ENCODE measurements at regions not wholly inside any gene's neighbourhood (a gene's known extent, or its start where the extent isn't known, plus 50 kb on each side); places are given as distances from the start of the nearest gene placed in this dataset.

DNA sequence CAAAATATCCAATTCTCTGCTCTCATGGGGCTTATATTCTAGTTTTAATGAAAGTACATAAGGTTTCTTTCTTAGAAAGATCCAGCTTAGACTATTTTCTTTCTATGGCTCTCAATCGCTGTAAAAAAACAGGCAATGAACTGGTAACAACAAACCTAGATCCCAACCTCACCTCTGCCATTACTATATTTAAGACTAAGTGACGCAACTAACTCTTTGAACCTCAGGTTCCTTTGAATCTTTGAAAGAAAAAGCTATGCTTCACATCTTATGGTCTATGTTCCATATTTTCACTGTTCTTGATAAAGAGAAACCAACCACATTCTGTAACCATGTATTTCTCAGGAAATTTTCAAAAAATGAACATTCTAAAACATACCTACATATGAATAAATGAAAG, 88.5 kb downstream of the ELAPOR2 start:
- no peak for DNase-seq

DNA sequence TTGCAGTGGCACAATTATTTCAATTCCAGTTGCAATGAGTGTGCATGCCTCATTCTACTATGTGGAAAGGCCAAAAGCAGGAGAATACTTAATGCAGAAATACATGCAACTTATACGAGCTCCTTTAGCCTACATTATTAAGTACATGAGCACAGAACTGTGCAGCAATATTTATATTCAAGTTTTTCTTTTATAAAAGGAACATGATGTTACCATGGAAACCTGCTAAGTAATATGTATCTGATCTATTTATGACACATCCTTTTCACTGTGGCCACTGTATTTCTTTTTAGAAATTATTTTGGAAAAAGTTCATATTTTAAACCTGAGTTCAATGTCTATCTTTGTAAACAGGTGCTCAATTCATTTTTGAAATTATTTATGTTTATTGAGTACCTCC, 88.9 kb downstream of the ELAPOR2 start:
- no peak for DNase-seq

DNA sequence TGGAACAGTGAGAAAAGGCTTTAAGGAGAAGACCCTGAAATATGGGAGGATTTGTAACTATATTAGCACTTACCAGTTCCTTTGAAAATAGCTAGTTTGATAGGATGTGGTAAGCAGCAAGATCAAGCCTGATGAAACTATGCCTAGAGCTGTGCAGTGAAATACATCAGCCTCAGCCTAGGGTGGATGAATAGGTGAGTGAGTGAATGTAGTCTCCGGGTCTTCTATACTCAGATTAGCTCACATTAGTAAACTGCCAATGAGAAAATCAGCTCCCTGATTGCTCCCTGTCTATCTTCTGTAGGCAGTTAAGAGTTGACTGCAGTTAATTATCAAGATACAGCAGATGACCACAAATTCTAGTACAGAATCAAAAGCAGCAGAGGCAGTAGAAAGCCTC, 89.6 kb downstream of the ELAPOR2 start:
- no peak for DNase-seq

DNA sequence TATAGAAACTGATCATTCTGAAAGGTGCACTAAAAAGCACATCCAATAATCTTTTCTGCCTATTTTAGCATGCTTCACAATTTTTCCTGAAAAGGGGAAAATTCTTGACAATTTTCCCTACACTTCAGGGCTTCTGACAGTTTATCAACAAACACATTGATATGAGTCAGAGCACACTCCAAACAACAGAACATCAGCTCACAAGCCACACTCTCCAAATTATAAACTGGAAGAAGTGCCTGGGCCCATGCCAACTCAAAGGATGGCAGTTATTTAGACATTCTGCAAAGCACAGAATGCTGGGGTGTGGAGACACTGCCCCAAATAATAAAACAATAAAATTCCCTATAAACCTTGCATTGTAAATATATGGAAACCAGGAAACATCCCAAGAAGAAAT, 90.8 kb downstream of the ELAPOR2 start:
- no peak for DNase-seq

DNA sequence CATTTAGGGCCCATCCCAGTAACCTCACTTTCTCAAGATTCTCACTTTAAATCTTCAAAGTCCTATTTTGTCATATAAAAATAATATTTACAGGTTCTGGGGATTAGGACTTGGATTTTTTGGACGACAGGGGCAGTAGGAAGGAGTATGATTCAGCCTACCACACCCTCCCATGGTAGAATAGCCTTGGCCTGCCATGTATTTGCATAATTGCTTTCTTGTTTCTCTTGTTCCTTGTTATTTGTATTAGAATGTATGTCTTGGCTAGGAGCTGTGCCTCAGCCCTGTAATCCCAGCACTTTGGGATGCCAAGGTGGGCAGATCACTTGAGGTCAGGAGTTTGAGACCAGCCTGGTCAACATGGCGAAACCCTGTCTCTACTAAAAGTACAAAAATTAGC, 92.5 kb downstream of the ELAPOR2 start:
- DNase-seq: no peak

DNA sequence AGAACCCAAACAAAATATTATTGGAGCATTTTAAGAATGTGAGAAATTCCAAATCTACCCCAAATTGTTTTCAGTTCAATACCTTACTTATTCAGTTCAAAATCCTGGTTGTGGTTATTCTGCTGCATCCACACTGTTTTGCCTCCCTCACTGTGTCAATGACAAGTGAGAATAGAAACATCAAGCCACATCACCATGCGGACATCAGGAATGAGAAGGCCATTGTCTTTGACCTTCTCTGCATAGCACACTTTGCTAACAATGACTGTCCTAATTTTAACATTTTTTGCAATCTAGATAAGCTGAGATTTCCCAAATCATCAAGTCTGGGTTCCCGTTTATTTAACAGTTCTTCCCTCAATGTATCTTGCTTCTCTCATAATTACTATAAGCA, 93.7 kb downstream of the ELAPOR2 start:
- DNase-seq: no peak

DNA sequence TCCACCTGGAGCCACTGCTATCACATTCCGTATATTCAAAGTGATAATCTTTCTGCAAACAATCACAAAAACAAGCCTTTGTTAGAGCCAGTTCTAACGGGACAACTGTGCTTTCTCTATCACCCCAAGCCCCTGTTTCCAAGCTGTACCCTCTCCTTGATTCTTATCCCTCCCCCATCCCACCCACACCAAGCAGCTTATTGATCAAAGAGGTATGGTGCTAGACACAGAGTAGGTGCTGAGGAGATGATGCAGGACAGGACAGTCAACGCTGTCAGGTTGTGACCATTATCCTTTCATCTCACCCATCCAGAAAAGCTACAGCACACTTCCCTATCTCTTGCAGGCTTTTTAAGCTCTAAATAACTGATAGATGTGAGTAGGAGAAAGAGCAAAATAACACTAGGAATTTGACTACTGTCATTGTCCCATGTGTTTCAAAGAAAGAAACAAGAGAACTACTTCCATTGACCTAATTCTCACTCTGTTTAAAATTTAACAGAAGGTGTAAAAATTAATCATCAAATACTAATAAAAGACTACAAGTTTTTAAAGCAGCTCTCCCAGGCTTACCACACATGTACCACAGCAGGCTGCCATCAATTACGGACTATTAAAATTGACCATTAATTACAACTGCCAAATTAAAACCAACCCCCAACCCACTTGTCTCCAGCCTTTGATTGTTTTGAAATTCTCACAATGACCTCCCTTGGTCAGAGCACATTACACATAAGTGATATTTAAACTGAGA, 94.3 kb downstream of the ELAPOR2 start:
- DNase-seq: no peak

DNA sequence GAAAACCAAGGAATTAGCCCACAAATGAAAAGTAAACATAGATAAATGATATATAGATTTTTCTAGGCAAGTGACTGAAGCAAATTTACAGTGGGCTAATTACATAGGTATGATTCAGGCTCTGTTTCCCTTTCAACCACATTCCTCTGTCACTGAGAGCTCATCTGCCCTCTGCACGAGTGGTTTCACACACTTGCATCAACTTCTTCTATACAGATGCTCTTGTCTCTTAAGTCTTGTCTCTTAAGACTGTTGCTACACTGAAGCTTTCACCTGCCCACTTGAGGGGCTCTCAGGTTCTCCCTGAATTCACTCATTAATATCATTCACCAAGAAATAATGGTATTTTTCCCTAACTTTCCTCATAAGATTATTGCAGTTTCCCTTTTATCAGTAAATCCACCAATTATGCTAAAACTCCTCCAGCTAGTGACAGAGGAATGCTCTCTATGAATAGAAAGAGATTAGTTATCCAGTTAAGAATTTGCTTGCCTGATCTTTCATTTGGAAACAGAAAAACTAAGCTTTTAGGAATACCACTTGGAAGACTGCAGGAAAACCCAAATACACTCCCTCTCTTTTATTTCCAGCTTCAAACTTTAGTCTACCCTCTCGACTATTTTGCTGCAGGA, 95.7 kb downstream of the ELAPOR2 start:
- no peak for DNase-seq

DNA sequence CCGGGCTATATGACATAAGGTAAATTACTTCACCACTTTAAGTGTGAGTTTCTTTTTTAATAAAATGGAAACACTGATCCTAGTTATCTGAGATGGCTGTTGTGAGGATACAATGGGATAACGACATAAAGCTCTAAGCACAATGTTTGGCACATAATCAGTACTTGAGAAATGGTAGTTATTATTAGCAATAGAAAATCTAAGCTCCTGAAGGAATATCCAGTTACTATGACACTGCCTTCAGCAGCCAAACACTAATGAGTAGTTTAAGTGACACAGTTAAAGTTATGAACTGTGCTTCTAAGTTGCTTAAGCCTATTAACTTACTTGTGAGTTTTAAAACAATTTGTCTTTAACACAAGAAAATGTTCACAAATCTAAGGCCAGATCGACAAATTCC, 96.8 kb downstream of the ELAPOR2 start:
- DNase-seq: no peak

DNA sequence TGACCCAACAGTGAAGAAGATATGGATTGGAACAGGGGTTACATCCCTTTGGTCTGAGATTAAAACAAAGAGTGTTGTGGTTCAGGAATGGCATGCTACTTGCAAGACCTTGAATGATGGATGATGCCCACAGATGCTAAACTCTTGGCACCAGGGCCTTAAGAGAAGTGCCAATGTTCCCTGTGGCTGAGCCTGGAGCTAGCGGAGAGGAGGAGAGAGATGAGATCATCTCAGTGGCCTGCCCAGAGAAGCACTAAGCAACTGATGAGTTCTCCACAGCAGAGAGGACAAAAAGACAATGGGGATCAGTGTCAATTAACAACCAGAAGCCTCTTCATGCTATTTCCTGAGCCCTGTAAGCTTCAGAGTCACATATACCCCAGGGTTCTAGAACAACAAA, 97.8 kb downstream of the ELAPOR2 start:
- no peak for DNase-seq

DNA sequence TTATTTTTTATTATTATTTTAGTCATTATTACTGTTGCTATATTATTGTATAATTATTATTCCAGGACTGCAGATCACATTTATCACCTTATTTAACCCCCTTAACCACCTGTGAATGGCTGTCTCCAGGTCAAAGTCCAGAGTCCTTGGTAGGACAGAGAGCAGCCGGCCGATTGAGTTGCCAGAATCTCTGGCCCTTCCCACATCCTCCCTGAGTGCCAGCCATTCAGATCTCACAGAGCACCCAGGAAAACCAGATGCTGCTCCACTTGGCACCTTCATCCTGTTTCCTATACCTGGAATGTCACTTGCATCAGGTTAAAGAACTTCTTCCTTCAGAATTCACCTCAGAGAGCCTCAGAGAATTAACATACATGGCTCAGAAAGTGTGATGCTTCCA, 101.1 kb downstream of the ELAPOR2 start:
- DNase-seq: no peak

DNA sequence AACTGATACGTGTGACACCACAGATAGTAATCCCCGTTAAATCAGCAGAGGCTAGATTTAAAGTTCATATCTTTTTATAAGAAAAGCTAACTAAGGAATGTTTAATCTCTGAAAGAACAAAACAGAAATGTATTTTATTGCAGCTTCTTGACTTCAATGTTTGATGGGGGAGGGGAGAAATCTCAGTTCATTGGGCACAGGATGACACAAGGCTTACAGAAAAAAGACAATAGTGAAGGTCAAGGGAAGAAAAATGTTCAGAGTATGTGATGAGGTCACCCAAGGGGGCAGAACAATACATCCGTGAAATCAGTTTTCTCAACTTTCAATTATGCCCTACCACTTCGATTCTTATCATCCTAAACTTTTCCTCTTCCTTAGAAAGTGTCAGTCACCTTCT, 102.9 kb downstream of the ELAPOR2 start:
- DNase-seq: no peak

DNA sequence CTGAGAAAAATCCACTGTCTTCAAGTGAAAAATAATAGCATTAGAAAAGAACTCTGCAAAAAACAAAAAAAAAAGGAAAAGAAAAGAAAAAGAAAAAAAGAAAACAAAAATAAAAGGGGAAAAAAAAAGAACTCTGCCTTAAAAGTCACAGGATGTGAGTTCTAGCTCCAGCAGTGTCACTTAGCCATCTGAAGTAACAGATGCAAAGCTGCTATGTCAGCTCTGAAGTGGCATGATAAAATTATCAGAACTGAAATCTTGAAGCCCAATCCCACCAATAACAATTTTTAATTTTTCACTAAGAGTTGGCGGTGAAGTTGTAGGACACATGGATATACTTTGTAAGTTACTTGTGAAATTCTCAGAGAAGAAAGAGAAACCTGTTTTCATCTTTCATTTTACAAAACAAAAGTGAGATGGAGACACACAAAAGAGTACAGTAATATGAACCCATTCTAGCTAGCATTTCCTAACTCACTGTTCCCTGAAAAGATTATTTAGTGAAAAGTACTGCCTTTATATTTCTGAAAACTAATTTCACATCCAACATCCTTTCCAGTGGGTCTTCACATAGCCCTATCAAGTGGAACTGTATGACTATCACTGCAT, 103.5 kb downstream of the ELAPOR2 start:
- DNase-seq: no peak

DNA sequence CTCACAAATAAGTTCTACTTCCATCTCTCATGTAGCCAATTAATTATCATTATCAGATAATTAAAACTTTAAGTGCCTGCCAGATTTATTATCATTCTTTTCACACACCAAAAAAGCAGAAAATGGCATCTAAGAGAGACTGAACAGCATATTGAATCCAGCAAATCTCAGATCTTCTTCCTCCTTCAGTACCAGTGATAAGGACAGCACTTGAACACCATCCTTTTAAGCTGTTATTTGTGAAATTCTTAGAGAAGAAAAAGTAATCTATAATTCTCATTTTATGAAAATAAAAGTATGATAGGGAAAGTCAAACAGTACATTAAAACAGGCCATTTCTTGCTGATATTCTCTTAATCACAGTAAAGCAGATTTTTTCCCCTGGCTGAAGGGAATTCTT, 104.5 kb downstream of the ELAPOR2 start:
- no peak for DNase-seq

DNA sequence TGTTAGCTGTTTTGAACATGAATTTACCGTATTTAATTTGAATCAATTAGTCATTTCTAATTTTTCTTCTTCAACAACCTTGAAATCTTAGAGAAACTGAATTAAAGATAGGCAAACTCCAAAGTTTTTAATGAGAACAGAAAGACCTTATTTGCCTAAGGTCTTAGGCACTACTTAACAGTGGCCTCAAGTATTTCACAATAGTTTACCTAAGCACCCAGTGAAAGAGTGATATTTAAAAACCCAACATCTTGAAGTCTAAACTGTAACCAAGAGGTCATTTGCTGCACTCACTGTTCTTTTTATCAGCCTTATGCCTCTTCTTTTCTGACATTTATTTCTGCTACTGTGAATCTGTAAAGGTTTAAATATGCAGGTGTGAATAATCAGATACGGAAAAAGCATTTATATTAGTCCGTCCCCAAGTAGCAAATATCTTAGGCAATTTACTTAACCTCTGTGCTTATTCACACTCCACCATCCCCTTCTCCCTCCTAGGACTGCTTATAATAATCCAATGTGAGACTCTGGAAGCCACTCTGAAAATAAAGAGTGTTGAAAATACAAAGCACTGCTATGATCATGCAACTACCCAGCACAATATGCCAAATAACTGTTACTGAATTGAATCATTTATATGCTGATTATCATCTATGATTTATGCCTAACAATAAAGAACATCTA, 105.7 kb downstream of the ELAPOR2 start:
- DNase-seq: no peak

DNA sequence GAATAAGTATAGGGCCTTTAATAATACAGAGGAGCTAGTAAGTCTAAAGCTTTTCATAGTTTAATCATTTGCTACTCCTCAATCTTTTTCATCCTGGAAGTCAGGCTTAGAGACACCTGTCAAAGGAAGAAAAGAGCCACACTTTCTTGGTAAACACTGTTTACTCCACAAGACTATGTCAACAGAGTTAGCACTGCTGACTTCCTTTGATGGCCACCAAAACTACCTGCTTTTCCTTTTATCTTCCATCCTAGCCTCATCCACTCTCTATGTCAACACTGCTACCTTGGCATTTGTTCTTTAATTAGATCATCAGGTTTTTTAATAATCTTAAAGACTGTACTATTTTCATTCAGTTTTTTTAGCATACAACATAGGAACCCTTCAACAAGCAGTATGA, 106.2 kb downstream of the ELAPOR2 start:
- no peak for DNase-seq

DNA sequence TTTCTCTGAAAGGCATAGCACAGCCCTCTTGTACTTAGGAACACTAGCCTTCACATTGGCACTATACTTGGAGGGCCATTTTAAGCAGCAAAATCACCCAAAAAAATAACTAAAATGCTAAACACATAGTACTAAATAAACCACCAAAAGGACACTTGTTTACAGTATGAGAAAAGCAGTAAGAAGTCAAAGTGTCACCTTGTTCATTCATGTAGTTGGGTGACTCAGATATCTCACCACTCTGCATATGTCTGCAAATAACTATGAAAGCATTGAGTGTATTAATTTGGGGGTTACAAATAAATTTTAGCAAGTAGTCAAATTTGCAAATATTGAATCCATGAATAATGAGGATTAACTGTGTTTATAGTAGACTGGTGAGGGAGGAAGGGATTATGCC, 107.6 kb downstream of the ELAPOR2 start:
- DNase-seq: no peak

DNA sequence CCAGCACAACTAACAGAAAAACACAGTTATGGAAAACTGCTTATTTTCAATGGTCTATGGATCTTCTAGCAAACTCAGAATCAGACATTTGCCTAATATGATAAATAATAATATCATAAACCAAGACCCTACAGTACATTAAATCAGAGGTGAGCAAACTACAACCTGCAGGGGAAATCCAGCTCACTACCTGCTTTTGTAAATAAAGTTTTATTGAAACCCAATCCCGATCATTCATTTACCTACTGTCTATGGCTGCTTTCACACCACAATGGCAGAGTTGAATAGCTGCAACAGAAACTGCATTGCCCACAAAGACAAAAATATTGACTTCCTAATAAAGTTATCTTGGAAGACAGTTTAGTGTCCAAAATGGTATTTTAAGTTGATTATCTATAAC, 108.5 kb downstream of the ELAPOR2 start:
- DNase-seq: no peak

DNA sequence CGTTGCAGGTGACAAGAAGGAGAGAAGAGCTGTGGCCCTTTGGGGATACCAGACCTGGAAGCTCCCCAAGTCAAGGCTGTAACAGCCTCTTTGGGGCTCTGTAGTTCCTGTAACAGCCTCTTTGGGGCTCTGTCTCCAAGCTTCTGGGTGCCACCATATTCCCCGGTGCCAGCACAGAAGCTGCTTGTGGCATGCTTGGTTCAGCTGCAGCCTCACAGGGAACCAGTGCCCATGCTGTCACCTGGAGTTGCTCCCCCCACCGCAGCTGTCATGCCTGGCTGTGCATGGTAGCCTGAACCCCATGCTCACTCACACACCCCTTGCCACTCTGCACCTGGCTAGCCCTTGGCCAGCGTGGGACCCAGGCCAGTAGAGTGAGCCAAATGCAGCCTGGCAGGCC, 109.1 kb downstream of the ELAPOR2 start:
- DNase-seq: no peak

DNA sequence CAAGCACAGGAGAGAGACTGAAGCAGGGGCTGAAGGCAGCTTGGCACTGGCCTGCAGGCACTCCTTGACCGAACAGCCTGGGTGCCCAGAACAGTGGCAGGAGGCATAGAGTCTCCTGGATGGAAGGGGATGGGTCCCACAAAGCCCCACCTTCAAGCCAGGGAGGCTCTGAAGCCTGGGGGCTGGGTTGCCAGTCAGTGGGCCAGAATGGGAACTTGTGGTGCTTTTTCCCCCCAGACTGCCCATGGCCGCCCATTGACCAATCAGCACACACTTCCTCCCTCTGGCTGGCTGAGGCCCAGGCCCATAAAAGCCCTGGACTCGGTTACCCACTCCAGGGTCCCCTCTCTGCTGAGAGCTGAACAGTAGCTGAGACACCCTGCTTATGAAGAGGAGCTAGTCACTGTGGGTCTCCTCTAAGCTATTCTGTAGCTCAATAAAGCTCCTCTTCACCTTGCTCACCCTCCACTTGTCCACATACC, 109.6 kb downstream of the ELAPOR2 start:
- DNase-seq: no peak

DNA sequence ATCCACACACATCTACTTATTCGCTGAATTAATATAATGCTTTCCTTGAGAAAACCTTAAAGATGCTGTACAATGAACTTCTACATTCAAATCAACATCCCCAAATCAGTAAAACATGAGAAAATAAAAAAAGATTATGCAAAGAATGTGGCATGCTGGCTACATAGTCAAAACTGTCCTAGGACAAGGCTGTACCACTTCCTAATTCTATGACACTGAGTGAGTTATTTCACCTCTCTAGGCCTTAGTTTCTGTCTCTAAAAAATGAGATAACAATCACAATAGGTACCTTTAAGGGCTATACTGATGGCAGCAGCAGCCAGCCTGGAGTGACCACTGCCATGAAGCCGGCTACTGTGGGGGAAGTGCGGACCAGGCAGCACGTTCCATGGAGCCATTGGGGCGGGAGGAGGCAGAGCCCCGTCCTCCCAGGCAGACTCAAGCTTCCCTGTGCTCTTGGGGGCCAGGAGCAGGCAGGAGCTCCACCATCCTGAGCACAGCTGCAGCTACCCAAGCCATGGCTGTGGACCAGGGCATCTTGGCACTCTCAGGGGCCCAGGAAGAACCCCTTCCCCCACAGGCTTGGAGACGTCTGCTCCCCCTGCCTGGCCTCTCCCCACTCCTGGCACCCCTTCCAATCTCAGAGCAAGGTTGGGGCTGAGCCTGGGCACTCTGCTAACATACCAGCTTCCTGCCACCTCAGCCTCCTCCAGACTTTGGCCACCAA, 110.2 kb downstream of the ELAPOR2 start:
- no peak for DNase-seq

DNA sequence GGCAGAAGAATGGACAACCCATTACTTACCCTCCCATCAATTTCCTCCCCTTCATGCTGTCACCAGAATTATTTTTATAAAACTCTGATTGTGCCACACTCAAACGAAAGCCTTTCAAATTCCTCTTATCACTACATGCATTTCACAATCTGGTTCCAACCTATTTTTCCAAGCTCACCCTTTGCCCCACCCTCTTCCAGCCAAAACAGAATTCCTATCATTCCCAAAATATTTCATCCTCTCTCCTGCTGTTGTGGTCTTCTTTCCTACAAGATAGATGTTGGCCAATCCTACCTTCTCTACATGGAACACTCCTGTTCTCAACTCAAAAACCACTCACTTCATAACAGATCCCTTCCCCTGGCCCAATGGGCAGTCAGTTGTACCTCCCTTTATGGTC, 111.5 kb downstream of the ELAPOR2 start:
- no peak for DNase-seq

DNA sequence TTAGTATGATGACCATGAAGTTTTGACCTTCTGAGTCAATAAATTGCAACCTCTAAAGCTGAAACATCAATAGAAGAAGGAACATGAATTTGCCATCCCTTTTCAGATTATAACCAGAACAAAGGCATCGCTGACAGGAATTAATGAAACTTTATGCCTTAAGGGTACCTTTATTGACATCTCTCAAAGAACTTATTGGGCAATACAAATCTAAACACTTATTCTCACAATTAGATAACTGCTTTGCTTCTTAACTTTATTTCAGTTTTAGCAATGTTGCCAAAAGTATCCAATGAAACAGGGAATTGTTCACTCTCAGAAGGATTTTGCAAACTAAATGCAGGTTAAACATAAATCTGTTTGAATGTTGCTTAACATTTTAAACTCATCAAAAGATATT, 116.0 kb downstream of the ELAPOR2 start:
- no peak for DNase-seq

Data from NCI-H2081 treated with DMSO at 0.1 percent for 48 hours (cell line).